CD4-positive, alpha-beta T cell (primary cell): ENCODE measurements at regions not wholly inside any gene's neighbourhood (a gene's known extent, or its start where the extent isn't known, plus 50 kb on each side); places are given as distances from the start of the nearest gene placed in this dataset.

Experiments used
- ATAC-seq: fragments of 200-7000 bp; cut with Tn5 transposase; one replicate; pipeline ENCODE4 v1.10.0; 2022; ENCODE audit warnings: mild to moderate bottlenecking; ENCODE audit not compliant: poor library complexity
- CTCF ChIA-PET: fragments of 350-600 bp; sonication (Branson Sonifier 250); formaldehyde crosslinking; loops from one replicate; lab custom pipeline; 2021; ENCODE audit warnings: antibody characterized with exemption, inconsistent platforms; lab: Charles Lee
- POLR2A ChIA-PET: fragments of 350-600 bp; sonication (Branson Sonifier 250); formaldehyde crosslinking; loops from one replicate; lab custom pipeline; 2021; ENCODE audit warnings: antibody characterized with exemption, inconsistent platforms; lab: Charles Lee
- DNase-seq, 14 experiments: peaks; one replicate each; pipeline ENCODE4 v3.0.0-alpha.2; 2013 to 2020; ENCODE audit warnings: mixed read lengths in 2 of 14
- H3K27ac ChIP-seq, 2 donors: one replicate each; pipeline versions ENCODE4 v1.5.1 to v1.7.0; 2013; ENCODE audit warnings: low read length in 2 of 2, low read depth in 1 of 2, mild to moderate bottlenecking in 1 of 2
- H3K27me3 ChIP-seq, 2 experiments: 1 replicate in 1 of 2; 2 replicates in 1 of 2; pipeline versions ENCODE4 v1.6.1 to v1.7.0; 2013; ENCODE audit warnings: low read length in 2 of 2, control low read depth in 1 of 2, mild to moderate bottlenecking in 1 of 2, moderate library complexity in 1 of 2; ENCODE audit not compliant: insufficient read depth in 2 of 2, control insufficient read depth in 1 of 2
- H3K36me3 ChIP-seq: one replicate; pipeline ENCODE4 v1.6.1; 2013; ENCODE audit warnings: low read length, control low read depth; ENCODE audit not compliant: insufficient read depth
- H3K4me1 ChIP-seq: one replicate; pipeline ENCODE4 v1.6.1; 2013; ENCODE audit warnings: low read length, control low read depth; ENCODE audit not compliant: insufficient read depth
- H3K4me3 ChIP-seq: one replicate; pipeline ENCODE4 v1.5.1; 2013; ENCODE audit warnings: mild to moderate bottlenecking, low read length, moderate library complexity
- H3K9me3 ChIP-seq, 2 experiments: 1 replicate in 1 of 2; 2 replicates in 1 of 2; pipeline versions ENCODE4 v1.6.1 to v1.7.0; 2013; ENCODE audit warnings: low read length in 2 of 2, mild to moderate bottlenecking in 2 of 2, control low read depth in 1 of 2, moderate library complexity in 1 of 2; ENCODE audit not compliant: control insufficient read depth in 1 of 2, insufficient read depth in 1 of 2
- H3K27ac Mint-ChIP-seq: one replicate; pipeline ENCODE4 v1.8.0; 2020; ENCODE audit warnings: mixed read lengths
- H3K27me3 Mint-ChIP-seq: one replicate; pipeline ENCODE4 v1.8.0; 2021; ENCODE audit warnings: mixed read lengths
- H3K36me3 Mint-ChIP-seq: one replicate; pipeline ENCODE4 v1.8.0; 2021; ENCODE audit warnings: low read depth, mixed read lengths
- H3K4me1 Mint-ChIP-seq: one replicate; pipeline ENCODE4 v1.8.0; 2021; ENCODE audit warnings: low read depth, mixed read lengths
- H3K4me3 Mint-ChIP-seq: one replicate; pipeline ENCODE4 v1.8.0; 2020; ENCODE audit warnings: mild to moderate bottlenecking, mixed read lengths
- H3K9me3 Mint-ChIP-seq: one replicate; pipeline ENCODE4 v1.8.0; 2020; ENCODE audit warnings: mixed read lengths
- intact Hi-C, 2 experiments: fragments of 100-400 bp; cut with DNase I in 1 of 2; cut with micrococcal nuclease in 1 of 2; formaldehyde crosslinking; loops; one replicate each; pipeline versions ENCODE4 v1.15.1 to v1.9.0; 2023 to 2025; cut with DNase I, micrococcal nuclease
- TF ChIP-seq, protein P1 (sequence below): fragments of 200-600 bp; IDR thresholded peaks from one replicate; pipeline ENCODE4 v1.8.0; 2022; ENCODE audit warnings: antibody characterized with exemption, mild to moderate bottlenecking

DNA sequence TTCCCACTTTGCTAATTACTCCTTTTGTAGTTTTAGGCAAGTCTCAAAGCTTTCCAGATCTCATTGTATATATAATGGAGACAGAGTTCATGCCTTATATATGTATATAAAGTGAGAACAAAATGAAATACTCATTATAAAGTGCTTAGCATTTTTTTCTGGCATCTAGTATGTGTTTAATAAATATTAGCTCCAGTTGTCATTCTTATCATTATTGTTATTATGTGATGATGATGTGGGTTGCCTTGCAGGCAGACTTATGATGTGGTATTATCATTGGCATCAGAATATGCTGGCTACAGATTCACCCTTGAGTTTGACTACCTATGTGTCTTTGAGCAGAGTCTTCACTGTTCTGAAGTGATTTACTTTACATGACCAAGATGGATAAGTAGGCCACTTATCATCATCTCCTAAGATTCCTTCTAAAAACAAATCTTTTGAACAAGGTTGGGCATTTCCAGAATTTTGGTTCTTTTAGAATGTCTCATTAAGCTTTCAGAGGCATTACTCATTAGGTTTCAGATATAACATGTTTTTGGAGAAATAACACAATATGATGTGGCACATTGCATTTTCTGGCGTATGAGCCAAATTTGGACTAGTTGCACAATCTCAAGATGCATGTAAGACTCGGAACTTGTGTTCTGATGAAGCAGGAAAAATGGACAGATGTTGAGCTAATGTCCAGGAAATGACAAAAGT, 145.6 kb upstream of the TNC start:
- no peaks in the 10 kb centered on the region for H3K4me1 ChIP-seq
- Mint-ChIP-seq H3K4me3 (no peak overlapping the region), H3K36me3 (no peaks in the 10 kb centered on the region), H3K4me1 (no peaks in the 10 kb centered on the region), H3K9me3 (no peaks in the 10 kb centered on the region), H3K27me3 (no peaks in the 10 kb centered on the region), H3K27ac (no peak overlapping the region)
- H3K27me3 ChIP-seq, result no peaks in the 10 kb centered on the region
- ATAC-seq, result no peak
- intact Hi-C loops, result no loop called here
- H3K27ac ChIP-seq, result no peak overlapping the region
- DNase-seq, result no peak
- ChIA-PET CTCF (interaction anchor here (0.6 kb wide), 1 partner anchor 9 kb away, joined by 3 read pairs; no protein-coding TSS in a partner anchor), POLR2A (no interaction called here)
- no peaks in the 10 kb centered on the region for H3K9me3 ChIP-seq
- TF ChIP-seq, protein P1, sequence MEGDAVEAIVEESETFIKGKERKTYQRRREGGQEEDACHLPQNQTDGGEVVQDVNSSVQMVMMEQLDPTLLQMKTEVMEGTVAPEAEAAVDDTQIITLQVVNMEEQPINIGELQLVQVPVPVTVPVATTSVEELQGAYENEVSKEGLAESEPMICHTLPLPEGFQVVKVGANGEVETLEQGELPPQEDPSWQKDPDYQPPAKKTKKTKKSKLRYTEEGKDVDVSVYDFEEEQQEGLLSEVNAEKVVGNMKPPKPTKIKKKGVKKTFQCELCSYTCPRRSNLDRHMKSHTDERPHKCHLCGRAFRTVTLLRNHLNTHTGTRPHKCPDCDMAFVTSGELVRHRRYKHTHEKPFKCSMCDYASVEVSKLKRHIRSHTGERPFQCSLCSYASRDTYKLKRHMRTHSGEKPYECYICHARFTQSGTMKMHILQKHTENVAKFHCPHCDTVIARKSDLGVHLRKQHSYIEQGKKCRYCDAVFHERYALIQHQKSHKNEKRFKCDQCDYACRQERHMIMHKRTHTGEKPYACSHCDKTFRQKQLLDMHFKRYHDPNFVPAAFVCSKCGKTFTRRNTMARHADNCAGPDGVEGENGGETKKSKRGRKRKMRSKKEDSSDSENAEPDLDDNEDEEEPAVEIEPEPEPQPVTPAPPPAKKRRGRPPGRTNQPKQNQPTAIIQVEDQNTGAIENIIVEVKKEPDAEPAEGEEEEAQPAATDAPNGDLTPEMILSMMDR, result no peak
- H3K4me3 ChIP-seq, result no peak overlapping the region
- no peaks in the 10 kb centered on the region for H3K36me3 ChIP-seq

DNA sequence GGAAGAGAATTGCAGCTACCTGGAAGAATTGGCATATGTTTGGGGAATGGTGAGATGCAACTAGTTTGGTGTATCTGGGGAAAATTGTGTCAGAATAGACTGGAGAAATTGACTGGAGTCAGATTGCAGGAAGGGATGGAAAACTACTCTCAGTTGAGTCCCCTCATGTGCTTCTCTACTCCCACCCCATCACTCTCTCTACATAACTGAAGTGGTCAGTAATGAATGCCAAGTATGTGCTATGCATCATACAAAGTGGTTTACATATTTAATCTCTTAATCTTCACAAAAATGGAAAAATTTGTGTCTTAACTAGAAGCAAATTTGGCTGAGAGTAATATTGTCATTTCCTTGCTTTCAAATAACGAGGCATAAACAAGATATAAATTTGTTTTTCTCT, 146.4 kb upstream of the TNC start:
- H3K4me1 Mint-ChIP-seq, result no peaks in the 10 kb centered on the region
- no peaks in the 10 kb centered on the region for H3K27me3 ChIP-seq
- no peak for DNase-seq
- no peaks in the 10 kb centered on the region for H3K36me3 Mint-ChIP-seq
- H3K9me3 ChIP-seq, result no peaks in the 10 kb centered on the region
- H3K4me1 ChIP-seq, result no peaks in the 10 kb centered on the region
- no peak overlapping the region for H3K27ac ChIP-seq
- TF ChIP-seq, protein P1, result no peak
- intact Hi-C loops, result no loop called here
- H3K4me3 ChIP-seq, result no peak overlapping the region
- H3K27me3 Mint-ChIP-seq, result no peaks in the 10 kb centered on the region
- H3K27ac Mint-ChIP-seq, result no peak overlapping the region
- no peak for ATAC-seq
- ChIA-PET CTCF (no interaction called here), POLR2A (no interaction called here)
- H3K36me3 ChIP-seq, result no peaks in the 10 kb centered on the region
- no peaks in the 10 kb centered on the region for H3K9me3 Mint-ChIP-seq
- no peak overlapping the region for H3K4me3 Mint-ChIP-seq

DNA sequence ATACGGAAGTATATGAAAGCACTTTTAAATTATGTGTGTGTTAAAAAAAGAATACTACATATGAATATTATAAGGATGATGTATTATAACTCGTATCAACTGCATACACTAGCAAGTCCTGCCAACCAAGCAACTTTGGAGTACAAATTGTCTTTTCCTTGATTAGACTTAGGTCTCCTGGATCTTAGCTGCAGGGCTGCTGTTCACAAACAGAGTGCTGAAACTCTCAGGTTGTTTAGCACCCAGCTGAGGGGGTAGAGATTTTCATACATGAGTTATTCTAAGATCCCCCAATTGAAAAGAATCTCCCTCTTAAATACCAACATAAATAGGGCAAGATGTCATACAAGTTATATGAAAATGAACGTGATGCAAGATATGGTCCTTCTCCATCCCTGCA, 149.8 kb upstream of the TNC start:
- no peaks in the 10 kb centered on the region for H3K27me3 ChIP-seq
- ChIA-PET CTCF (no interaction called here), POLR2A (no interaction called here)
- no peak for DNase-seq
- H3K4me3 ChIP-seq, result no peak overlapping the region
- TF ChIP-seq, protein P1, result no peak
- Mint-ChIP-seq H3K9me3 (no peaks in the 10 kb centered on the region), H3K4me3 (no peak overlapping the region), H3K27me3 (no peaks in the 10 kb centered on the region), H3K27ac (no peak overlapping the region), H3K4me1 (no peaks in the 10 kb centered on the region), H3K36me3 (no peaks in the 10 kb centered on the region)
- H3K4me1 ChIP-seq, result no peaks in the 10 kb centered on the region
- H3K27ac ChIP-seq, result no peak overlapping the region
- no peaks in the 10 kb centered on the region for H3K36me3 ChIP-seq
- no peaks in the 10 kb centered on the region for H3K9me3 ChIP-seq
- ATAC-seq, result no peak
- intact Hi-C loops, result no loop called here
